ENCODE measurements at regions not wholly inside any gene's neighbourhood (a gene's known extent, or its start where the extent isn't known, plus 50 kb on each side); places are given as distances from the start of the nearest gene placed in this dataset.
"Not testable (repeated sequence)": the region's sequence is repeated elsewhere in the genome, so short reads cannot be mapped to it uniquely, and the experiment has no call there.

DNA sequence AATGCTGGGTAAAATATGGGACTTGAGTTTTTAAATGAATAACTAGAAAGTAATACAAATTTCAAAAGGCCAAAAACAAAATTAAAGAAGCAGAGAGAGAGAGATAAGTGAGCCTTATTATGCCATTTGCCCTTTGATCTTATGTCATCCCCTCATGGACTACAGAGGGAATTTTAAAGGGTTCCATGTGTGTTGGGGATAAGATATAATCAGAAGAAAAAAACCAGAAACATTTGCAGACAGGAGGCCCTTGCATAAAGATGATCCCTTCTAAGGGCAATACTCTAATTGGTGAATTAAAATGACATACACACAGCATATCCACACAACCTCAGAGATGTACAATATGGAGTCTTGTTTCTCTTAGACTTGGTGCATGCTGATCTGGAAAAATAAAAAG lies 406.6 kb upstream of the LARGE1 start:
- no peak for DNase-seq

DNA sequence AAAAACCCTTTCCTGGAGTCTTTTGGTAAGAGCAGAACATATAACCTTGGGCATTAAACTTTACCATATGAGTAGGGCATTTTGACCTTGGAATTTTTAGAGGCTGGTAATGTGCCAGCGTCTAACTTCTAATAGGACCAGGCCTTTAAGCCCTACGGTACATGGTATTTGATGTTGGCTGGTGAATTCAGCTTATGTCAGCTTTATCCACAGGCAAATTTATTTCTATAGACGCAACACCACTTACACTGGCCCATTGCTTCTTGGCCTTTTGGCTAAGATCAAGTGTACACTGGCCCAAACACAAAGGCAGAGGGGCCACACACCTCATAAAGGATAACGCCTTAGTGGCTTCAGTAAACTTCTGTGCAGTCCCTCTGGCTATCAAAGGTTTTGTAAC lies 410.2 kb upstream of the LARGE1 start:
- DNase-seq, result no peak

DNA sequence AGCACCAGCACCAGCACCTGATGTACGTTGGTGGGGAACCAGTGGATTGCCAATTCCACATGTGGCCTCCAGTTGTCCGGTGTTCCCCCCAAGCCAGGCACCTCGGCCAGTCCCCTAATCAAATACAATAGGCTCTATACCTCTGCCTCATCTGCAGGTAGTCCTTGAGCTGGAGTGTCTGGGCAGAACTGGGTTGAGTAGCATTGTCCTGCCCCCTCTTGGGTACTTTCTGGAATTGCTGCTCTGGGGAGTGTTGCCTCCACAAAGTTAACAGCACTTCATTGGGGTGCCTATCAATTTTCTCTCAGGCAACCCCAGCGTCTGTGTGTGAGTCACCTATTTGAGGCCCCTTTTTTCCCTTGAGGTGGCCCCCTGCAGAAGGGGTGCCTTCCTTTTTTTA lies 413.0 kb upstream of the LARGE1 start:
- DNase-seq, result no peak

DNA sequence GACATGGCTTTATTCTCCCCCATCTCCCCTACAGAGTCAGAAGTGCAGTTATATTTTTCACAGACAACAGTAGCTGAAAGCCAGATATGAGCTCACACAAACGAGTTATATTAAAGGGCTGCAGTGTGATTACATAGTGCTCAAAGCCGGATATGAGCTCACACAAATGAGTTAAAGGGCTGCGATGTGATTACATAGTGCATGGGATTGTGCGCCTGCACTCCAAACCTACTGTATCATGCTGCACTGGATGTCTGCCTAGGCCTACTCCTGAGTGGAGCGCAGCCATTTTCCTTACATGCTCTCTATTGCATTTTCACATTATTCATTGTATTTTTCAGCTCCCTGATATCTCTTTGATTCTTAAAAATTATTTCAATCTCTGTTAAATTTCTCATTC lies 414.6 kb upstream of the LARGE1 start:
- DNase-seq, result no peak

DNA sequence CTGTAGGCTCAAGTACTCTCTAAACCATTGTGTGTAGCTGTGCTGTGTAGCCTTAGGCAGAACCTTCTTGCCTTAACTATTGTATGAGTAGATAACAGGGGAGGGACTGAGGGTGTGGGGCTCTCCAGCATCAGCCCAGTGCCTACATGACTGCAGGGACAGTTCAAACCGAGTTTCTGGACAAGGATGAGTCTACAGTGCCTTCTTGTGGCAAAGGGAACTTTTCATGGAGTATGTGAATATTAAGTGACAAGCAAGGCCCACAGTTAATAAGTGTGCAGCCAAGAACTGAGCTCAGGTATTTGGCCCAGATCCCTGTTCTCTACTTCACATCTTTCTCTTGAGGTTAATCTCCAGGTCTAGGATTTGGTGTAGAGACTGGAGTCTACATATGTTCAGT lies 424.4 kb upstream of the LARGE1 start:
- DNase-seq, result no peak

DNA sequence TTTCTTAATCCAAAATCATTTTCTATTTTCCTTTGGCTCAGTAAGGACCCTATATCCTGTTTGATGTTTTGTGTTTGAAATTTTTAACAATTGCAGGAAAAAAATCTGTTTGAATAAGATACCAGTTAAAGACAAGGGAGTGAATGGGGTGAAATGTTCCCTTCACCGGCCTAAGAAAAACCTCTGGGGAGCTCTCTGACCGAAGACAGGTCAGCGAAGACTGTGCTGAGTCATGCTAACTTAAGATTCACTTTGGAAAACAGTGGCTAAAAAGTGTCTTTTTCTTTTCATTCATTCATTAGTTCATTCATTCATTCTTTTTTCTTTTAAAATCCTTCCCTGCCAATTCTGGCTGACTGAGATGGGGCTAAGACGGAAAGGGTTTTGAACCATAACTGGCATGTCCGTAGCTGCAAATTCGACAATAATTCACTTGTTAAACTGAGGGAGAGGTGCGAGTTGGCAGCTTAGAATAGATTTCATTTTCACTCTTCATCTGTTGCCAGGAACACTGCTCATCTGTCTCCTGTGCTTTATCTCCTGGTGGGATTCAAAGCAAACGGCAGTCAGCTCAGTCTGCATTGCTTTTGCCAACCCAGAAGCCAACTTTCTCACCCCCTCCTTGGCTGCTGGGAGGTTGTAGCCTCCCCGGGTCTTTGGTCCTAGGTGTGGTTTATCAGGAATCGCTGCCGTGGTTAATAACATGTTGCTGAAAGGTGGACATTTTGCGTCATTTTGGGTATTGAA lies 434.0 kb upstream of the LARGE1 start:
- DNase-seq, result no peak

DNA sequence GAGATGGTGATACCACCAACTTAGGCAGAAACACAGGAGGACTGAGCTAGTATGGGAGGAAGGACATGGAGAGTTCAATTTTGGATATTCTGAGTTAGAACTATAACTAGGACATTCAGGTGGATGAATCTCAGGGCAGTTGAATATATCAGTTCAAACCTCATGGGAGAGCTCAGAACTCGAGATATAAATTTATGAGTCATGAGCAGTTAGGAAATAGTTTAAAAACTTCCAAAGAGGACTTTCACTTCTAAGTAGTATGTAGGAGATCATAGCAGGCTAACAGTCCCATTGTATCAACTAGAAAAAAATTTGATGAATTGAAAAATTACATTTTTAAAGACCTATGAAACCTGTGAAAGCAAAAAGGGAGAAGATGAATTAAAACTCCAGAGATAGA lies 436.2 kb upstream of the LARGE1 start:
- DNase-seq, result no peak

DNA sequence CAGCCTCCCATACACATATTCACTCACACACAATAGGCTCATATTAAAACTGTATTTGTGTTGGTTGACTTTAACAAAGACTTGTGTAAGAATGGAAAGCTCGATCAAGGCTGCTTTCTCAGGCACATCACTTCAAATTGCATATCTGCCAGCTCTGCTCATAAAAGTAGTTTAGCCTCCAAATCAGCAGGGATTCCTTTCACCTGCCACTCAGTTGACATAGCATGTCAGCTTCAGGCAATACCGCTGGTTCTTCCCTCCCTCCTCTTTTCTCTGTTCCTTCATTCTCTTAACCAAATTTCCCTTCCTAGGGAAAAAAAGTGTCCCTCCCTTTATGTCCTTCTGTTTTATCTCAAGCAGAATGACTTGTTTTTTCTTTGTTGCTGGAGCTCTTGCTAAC lies 450.4 kb upstream of the LARGE1 start:
- DNase-seq, result no peak

DNA sequence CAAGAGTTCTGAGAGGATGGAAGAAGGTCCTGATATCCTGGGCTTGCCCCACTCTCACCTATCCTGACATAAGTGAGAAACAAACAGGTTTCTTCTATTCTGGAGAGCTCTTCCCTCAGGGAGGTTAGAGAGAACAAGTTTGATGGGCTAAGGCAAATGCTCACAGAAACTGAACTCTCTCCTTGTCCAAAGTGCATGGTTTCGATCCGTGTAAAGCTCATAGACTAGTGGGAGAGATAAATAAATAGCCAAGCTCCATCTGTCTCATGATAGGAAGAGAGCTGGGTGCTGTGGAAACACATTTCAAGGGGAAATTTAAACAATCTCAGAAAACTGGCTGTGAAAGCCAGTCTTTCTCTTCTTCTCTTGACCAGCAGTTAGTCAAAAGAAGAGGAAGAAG lies 459.5 kb upstream of the LARGE1 start:
- no peak for DNase-seq

DNA sequence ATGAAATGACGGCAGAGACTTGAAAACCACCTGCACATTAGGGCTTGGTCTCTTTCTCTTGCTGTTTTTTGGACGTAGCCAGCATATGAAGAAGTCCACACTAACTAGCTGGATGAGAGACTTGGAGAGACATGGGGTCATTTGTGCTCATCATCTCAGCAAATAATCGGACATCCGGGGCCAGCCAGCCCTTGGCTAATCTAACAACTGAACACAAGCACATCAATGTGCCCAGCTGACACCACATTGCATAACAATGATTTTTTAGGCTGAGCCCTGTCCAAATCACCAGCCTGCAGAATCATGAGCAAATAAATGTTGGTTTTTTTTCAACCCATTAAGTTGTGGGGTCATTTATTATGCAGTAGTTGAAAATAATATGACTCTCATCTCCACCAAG lies 460.3 kb upstream of the LARGE1 start:
- no peak for DNase-seq

DNA sequence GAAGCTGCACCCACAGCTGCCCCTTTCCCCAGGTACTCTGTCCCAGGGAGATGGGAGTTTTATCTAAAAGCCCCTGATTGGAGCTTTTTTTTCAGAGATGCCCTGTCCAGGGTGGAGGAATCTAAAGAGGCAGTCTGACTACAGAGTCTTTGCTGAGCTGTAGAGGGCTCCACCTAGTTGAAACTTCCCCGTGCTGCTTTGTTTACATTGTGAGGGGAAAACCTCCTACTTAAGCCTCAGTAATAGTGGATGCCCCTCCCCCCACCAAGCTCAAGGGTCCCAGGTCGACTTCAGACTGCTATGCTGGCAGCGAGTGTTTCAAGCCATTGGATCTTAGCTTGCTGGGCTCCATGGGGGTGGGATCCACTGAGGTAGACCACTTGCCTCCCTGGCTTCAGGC lies 470.1 kb upstream of the LARGE1 start:
- DNase-seq, result no peak

DNA sequence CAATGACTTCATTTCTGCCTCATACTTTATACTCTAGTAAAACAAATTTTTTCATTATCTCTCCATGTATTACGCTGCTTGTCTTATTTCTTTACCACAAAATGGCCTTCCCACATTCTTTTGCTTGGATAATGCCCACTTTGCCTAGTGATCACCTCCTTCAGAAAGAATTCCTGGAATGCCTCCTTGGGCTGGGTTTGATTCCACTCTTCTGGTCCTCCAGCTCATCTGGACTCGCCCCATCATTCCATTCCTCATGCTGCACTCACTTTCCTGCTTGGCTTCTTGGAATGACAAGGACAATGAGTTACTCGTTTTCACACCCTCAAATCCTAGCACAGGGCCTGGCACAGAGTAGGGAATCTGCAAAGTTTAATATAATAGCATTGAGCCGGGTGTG lies 475.1 kb upstream of the LARGE1 start:
- no peak for DNase-seq

DNA sequence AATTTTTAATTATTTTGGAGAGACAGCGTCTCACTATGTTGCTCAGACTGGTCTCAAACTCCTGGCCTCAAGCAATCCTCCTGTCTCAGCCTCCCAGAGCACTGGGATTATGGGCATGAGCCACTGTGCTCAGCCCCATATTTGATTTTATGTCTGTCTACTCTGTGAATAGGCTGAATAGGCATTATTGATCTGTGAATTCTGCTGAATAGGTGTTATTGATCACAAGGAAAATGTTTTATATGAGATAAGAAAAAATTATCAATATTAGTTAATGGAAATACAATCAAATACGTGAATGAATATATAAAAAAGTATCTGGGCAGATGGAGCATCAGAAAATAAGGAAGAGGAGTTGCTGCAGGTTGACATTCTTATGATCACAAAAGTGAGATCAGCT lies 483.4 kb upstream of the LARGE1 start:
- DNase-seq, result no peak

DNA sequence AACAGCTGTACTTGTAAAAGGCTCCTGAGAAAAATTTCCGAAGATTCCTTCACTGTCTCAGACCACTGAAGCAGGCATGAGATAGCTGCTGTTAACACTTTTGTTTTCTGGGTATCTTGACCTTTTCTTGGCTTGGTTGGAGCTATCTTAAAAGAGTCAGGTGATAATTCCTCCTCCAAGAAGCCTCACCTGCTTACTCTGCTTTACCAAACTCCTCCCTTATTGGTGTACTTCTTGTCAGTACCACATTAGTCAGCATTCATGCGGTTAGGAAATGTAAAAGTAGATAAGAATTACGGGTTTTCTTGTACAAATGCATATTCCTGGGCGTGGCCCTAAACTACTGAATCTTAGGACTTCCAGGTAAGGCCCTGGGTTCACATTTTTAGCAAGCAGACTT lies 489.8 kb upstream of the LARGE1 start:
- DNase-seq, result no peak

DNA sequence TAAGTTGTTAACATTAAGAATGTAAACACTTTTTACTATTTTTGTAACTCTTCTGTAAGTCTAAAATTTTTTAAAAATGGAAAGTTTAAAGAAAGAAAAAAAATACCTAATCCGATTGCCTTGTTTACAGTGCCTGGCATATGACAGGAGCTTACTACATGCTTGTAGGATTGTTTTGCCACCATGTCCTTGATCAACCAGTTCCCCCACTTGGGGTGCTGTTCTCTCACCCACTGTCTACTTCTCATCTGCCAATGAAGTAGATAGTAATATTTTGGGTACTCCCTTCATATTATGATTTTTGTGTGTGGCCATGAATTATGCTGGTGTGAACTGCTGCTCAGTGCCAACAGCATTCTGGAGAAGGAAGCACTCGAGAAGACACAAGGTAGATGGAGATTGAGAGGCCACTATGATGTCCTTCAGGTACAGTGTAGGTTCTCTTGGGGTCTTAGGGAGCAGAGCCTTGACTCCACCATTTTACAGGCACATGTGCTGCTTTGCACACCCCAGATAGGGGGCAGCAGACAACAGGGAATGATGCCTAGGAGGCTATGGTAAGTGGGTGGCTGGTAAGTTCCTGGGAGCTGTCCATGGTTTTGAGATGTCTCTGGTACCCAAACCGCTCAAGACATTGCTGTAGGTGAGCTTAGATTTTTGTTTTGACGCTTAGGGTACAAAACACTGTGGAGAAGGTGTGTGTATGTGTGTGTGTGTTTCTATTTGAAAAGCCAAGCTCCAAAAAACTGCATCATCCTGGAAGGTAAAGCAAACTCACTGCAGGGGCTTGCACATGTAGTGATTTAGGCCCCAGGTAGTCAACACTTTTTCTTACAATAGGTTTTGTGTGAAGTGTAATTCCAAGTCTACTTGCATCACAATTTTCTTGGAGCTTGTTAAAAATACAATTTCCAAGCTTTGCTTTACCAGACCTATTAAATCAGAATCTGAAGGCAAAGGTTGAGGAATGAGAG lies 494.5 kb upstream of the LARGE1 start:
- peak; percentile 4 for DNase-seq

DNA sequence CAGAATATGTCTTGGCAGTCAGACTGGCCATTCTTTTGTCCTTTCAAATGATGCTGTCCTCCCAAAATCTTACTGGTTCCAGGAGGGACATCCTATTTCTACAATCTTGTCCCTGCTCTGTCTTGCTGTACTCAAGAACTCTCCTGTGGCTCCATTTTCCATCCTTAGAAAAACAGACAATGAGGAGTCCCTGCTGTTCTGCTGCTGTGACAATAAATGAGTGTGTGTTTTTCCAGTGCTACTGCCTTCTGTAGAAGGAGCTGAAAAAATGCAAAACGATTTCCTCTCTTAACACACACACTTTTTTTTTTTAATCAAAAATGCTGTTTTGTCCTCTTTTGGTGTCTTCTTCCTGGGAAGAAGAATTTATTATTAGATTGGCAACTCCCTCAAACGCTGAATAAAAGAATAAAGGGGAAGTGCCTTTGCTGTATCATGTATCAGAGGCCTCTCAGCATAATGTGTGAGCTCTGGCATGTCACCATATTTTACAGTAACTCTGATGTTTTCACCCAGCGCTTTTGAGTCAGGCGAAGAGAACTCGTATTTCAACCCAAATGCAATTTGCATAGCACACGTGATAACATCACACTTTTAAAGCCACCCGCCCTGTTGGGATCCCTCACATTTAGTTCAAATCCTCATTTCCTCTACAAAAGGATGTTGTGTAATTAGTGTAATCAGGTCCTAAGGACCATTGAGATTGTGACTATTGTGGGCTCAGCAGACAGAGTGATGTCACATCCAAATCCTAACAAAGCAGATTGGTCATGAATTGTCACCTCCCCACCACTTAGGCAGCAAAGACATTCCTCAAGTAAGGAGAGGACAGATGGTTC lies 496.0 kb upstream of the LARGE1 start:
- no peak for DNase-seq

DNA sequence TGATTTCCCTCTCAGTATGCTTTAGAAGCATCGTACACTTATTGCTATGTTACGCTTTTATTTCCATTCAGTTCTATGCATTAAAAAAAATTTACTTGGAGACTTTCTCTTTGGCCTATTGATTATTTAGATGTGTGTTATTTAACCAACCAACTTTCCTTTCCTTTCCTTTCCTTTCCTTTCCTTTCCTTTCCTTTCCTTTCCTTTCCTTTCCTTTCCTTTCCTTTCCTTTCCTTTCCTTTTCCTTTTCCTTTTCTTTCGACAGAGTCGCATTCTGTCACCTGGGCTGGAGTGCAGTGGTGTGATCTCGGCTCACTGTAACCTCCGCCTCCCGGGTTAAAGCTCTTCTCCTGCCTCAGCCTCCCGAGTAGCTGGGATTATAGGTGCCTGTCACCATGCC lies 502.7 kb upstream of the LARGE1 start:
- not testable (repeated sequence) for DNase-seq

DNA sequence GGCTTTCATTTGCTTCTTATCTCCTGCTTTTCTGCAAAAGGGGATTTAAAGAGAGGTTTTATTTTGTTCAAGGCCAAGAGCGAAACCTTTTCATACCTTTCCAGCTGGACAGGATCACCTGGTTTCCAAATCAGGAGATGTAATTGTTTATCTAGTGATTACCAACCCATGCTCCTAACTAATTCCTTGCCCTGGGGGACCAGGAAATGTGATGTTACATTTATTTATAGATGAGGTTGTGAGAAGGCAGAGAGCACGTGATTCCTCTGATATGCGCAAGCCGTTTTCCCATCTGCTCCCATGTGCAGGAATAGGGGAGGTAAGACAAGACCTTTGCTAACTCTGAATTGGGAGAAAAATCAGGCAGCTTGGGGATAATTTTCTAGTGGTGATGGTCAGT lies 507.2 kb upstream of the LARGE1 start:
- no peak for DNase-seq

DNA sequence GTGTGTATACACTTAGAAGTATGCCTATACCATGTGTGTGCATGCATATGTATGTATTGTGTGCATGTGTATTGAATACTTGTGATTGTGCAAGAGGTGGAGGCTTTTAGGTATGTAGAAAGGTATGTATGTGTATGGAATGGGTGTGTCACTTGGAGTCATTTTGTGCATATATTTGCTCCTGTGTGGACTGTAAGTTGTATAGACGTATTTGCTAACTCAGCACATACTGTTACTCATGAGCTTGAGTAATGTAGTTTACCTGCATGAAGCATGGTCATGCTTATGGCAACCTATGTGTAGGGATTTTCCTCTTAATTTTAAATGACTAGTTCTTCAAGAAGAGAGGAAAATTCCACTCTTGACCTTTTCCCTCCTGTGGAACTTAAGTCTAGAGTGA lies 507.6 kb upstream of the LARGE1 start:
- DNase-seq, result no peak

DNA sequence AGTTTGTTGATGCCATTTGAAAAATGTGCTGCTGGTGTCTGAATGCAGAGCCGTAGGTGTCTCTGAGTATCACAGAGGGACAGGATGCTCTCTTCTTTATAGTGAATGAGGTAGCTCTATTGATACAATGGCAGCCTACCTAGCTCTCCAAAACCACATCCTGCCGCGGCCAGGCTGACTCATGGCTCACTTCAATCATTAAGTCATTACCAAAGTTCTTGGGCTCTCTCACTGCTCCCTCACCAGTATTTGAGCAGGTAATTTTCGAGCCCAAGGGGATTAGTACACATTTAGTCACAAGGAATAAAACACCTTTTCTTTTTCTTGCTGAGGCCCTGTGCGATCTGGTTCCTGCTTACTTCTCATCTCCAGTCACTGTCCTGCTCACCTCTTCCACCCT lies 509.0 kb upstream of the LARGE1 start:
- no peak for DNase-seq

DNA sequence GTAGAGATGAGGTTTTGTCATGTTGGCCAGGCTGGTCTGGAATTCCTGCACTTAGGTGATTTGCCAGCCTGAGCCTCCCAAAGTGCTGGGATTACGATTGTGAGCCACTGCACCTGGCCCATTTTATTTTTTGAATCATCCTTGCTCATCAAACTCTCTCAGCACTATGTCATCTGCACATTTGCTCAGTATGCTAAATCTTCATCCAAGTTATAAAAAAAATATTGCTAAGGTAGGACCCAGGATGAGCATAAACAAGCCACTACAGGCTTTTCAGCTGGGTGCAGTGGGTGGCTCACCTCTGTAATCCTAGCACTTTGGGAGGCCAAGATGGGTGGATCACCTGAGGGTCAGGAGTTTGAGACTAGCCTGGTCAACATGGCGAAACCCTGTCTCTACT lies 510.1 kb upstream of the LARGE1 start:
- DNase-seq, result no peak

DNA sequence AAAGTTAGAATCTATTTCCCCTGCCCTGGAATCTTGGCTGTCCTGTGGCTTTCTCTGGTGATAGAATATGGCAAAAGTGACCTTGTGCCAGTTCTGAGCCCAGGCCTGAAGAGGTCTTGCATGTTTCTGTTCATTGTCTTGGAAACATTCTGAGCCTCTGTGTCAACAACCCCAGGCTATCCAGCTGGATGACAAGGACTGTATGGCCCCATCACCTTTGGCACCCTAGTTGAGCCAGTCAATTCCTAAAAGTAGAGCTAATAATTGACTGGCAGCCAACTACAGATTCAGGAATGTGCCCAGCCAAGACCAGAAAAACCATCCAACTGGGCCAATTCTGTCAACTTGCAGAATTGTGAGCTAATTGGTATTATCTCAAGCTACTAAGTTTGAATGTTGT lies 514.1 kb upstream of the LARGE1 start:
- DNase-seq, result no peak

DNA sequence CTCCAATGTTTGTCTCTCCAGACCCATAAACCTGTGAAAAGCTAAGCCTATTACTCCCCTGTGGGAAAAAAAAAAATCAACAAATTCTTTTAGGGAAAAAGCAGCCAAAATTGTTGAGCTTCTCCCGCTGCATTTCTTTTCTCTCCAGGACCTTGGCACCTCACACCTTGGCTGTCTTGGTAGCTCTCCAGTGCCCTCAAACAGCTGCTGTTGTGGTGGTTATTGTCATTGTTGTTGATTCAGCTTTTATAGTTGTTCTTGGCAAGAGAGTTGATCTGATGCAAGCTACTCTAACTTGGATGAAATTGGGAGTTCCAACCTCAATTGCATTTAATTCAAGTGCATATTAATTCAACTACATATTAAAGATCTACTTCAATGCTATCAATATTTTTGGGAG lies 516.9 kb upstream of the LARGE1 start:
- no peak for DNase-seq

DNA sequence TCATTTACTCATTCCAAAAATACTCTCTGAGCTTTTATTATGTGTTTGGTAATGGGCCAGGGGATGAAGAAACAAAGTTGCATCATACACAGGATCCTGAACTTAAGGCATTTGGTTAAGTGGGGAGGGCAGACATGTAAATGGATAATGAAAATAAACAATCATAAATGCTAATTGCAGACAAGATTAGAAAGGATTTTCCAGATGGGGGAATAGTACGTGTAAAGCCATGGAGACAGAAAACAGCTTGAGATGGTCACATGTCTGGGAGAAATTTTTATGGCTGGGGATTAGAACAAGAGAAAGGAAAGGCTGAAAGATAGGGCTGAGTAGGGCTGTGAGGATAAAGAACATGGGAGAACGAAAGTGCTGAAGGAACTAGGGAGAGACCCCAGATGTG lies 534.3 kb upstream of the LARGE1 start:
- DNase-seq, result no peak

Measured in COR-L47 (cell line).